ENCODE measurements at regions not wholly inside any gene's neighbourhood (a gene's known extent, or its start where the extent isn't known, plus 50 kb on each side); places are given as distances from the start of the nearest gene placed in this dataset.
"Not testable (repeated sequence)": the region's sequence is repeated elsewhere in the genome, so short reads cannot be mapped to it uniquely, and the experiment has no call there.

DNA sequence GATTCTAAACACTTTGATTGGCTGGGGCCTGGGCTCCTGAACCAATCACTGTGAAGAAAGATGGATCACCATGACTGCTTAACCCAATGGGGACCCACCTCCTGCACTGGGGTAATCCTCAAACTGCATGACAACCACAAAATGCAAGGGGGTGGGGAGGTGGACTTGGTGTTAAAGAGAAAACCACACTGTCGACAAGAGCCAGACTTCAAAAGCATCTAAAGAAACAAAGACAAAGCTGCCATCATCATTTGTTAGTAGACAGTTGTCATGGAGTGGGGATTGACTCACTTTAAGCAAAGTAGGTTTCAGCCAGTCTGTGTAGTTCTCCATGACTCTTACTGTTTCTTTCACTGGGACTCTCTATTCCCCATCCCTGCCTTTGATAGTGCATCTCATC lies 433.8 kb downstream of the PLPP3 start:
- no peak for DNase-seq

- no peak for DNase-seq
Observed at GRCh38 chr1:56142301-56142700, 437.1 kb downstream of the PLPP3 start.

GRCh38 chr1:56139836-56140235 lies 439.5 kb downstream of the PLPP3 start:
- no peak for DNase-seq

- DNase-seq = no peak
Observed at GRCh38 chr1:56137521-56138505, 441.6 kb downstream of the PLPP3 start.

DNA sequence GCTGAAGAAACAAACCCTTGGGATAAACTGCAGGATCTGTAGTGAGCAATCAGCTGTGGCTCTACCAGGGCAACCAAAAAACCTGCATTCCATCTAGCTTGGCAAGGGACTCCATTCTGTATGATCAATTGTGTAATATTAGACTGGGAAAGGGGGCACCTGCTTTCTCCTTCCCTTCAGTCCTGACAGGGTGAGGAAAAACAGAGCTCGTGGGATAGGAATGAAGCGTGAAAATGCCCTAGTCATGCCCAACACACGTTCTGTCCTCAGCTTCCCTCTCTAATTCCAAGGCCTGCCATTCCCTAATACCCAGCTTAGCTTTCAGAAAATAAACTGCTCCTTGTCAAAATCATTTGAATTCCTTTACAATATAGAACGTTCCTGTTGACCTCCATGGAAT lies 442.3 kb downstream of the PLPP3 start:
- DNase-seq = no peak

DNA sequence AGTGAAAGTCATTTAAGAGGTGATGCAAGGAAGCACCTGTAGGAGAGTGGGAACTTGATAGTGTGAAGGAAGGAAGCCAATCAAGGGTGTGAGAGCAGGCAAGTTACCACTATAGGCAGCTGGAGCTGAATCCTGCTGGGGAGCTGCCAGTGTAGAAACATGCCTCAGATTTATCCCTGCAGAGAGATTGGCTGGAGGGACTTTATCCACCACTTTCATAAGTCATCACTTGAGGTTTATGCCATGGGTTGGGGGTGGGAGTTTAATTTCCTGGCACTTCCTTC lies 443.6 kb downstream of the PLPP3 start:
- no peak for DNase-seq

GRCh38 chr1:56135069-56135863 lies 444.1 kb downstream of the PLPP3 start:
- DNase-seq = no peak

GRCh38 chr1:56133522-56134472 lies 445.6 kb downstream of the PLPP3 start:
- no peak for DNase-seq

DNA sequence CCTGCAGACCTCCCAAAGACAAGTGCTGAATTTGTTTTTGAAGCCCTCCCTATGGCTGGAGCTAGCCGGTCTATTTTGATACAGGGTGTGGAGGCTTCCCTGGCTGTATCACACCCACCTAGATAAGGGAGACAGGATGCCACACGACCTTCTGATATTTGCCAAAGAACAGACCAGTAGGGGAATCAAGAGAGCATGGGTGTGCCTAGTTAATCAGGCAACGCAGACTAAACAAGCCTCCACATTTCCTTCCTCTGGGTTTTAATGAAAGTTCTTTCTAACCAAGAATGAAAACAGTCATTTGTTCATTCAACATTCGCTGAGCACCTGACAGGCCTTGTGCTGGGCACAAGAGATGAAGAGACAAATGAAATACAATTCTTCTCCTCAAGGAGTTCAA lies 446.8 kb downstream of the PLPP3 start:
- DNase-seq = no peak

GRCh38 chr1:56129837-56130236 lies 449.5 kb downstream of the PLPP3 start:
- no peak for DNase-seq

DNA sequence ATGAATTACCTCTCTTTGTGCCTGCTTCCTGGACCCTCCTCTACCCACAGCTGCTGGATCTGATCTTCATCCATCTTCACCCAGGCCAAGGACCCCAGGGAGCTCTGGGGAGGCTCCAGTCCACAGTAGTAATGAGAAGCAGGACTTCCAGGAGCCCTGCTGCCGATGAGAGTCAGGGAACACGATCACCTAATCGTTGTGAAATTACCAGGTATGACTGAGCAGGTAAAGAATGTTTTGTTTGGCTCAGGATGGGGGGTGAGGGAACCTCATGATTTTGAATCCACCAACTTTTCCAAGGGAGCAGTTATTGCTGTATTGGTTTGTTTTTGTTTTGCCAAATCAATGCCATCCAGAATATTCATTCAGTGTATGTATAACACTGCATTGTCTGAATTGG lies 454.0 kb downstream of the PLPP3 start:
- DNase-seq = no peak

DNA sequence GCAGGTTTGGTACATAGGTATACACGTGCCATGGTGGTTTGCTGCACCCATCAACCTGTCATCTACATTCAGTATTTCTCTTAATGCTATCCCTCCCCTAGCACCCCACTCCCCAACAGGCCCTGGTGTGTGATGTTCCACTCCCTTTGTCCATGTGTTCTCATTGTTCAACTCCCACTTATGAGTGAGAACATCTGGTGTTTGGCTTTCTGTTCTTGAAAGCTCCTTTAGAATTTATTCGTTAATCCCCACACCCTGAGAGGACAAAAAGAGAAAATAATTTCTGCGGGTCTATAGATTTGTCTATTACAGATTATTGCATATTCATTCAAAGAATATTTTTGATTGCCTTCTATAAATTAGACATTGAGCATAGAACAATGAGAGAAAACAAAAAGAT lies 455.5 kb downstream of the PLPP3 start:
- DNase-seq = no peak

- no peak for DNase-seq
Observed at GRCh38 chr1:56123421-56123820, 455.9 kb downstream of the PLPP3 start.

DNA sequence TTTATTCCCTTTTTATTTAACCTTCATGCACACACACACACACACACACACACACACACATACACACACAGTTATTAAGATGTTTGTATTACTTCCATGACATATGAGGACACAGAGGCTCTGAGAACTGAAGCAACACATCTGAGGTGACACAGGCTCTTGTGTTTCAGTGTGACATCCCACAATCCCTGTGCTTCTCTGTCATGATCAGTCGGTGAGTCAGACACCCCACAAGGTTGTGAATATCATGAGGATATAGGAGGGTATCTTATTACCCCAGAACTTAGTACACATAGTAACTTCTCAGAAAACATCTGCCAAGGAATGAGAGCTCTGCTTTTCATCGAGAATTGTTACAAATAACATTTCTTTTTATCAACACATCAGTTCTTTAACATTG lies 459.3 kb downstream of the PLPP3 start:
- no peak for DNase-seq

DNA sequence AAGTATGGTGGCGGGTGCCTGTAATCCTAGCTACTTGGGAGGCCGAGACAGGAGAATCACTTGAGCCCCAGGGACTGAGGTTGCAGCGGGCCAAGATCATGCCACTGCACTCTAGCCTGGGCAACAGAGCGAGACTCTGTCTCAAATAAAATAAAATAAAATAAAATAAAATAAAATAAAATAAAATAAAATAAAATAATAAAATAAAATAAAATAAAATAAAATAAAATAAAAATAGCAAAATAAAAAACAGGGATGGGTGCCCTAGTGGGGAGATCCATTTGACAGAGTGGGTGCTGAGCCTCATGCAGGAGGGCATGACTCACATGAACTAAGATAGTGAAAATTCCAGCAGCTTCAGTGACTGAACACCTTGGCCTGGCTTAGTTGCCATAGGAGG lies 460.7 kb downstream of the PLPP3 start:
- not testable (repeated sequence) for DNase-seq

DNA sequence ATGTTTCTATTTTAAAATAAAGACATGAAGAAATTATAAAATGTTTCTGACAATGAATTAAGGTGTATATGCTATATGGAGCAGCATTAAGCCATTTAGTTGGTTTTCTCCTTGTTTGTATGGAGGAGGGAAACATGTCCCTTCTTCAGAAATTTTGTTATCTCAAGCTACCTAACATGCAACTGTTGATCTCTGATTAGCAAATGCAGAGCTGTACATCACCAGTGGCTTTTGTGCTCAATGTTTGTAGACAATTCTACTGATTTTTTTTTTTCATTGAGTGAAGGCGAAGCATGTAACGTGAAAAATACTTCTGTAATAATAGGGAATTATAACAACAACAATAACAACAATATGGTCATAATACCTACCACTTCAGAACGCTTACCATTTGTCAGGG lies 463.7 kb downstream of the PLPP3 start:
- DNase-seq = no peak

DNA sequence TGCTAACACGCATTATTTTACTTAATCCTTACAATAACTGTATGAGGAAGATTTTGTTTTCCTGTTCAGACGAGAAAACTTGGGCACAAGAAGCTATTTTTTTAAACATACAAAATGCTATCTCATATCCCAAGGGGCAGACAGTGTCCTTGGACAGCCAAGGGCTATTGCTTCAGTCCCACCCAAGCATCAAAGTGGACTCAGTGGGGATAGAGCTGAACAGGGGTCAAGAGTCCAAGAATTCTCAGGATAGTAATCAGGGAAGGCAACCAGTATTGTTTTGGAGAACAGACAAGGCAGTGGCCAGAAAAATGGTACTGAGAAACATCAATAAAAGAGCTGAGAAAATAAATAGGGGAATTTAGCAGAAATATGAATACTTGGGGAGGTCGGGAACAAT lies 465.7 kb downstream of the PLPP3 start:
- DNase-seq = no peak

DNA sequence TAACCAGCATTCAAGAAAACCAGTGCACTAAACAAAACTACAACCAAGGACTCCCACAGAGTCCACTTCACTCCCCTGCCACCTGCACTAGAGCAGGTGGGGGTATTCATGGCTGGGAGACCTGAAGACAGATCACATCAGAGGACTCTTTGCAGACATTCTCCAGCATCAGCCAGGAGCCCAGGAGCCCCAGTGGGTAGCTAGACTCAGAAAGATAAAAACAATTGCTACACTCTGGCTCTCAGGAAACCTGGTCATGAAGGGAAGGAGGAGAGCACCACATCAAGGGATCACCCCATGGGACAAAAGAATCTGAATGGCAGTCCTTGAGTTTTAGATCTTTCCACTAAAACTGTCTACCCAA lies 472.1 kb downstream of the PLPP3 start:
- DNase-seq = no peak

GRCh38 chr1:56106531-56107274 lies 472.7 kb downstream of the PLPP3 start:
- no peak for DNase-seq

- no peak for DNase-seq
Observed at GRCh38 chr1:56105397-56105796, 474.0 kb downstream of the PLPP3 start.

DNA sequence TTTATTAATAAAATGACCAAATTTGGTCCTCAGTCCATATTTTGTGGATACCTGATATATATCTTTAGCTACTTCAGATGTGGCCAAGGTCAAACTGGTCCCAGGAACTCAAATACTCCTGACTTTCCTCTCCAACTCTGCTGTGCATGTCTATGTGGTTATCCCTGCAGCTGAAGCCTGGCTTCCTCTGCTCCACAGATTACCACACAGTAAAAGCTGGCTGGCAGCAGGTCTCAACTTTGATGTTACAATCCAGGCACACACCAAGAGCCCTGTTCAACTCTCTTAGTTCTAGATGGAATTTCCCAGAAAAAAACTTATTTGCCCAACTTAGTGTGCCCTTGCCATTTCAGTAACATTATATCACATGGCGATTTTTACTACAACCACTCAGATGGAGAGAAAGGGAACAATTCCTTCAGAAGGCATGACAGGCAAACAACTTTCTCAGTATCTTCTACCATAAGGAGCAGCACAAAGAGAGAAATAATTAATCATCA lies 479.5 kb downstream of the PLPP3 start:
- no peak for DNase-seq

GRCh38 chr1:56098946-56099345 lies 480.4 kb downstream of the PLPP3 start:
- DNase-seq = no peak

Measured in NCI-H2081 (cell line).